ENCODE measurements at regions not wholly inside any gene's neighbourhood (a gene's known extent, or its start where the extent isn't known, plus 50 kb on each side); places are given as distances from the start of the nearest gene placed in this dataset.

DNA sequence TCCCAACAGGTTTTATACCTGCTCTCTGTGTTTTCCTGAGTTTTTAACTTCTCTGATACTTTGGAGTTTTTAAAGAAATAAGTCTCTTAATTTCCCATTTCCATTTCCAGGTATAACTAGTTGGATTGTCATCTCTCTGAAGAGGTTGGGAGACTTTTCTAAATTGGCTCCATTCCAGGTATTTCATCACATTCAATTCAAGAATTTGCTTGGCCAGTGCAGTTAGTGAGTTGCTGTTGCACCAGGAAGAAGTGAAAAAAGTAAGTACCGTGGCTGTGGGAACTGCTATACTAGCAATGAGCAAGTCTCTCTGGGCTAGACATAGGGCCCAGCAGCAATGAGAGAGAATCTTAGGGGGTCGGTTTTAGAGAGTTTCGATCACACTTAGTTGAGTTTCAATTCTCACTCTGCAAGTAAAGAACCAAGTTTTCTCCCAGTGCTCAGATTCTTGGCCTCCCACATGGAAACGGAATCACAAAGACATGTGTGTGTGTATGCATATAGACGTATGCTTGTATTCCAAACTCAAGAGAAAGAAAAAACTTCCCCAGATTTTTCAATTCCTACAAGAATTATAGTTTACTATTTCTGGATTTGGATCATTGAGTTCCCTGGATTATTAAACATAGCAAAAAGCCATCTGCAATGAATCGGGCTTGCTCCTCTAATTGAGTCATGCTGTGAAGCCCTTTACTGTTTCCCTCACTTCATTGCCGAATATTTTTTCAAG, 894.4 kb downstream of the BCL11A start:
- Histone ChIP-seq H3K4me3 (ENCODE audit: low read depth, low read length) (no peak overlapping the region), H3K36me3 (no peaks in the 10 kb centered on the region), H3K27ac (no peak overlapping the region), H3K27me3 (ENCODE audit: insufficient read depth, low read depth, severe bottlenecking) (no peaks in the 10 kb centered on the region), H3K9me3 (ENCODE audit: severe bottlenecking) (no peaks in the 10 kb centered on the region)
- no peak for DNase-seq
- TF ChIP-seq, protein P1, sequence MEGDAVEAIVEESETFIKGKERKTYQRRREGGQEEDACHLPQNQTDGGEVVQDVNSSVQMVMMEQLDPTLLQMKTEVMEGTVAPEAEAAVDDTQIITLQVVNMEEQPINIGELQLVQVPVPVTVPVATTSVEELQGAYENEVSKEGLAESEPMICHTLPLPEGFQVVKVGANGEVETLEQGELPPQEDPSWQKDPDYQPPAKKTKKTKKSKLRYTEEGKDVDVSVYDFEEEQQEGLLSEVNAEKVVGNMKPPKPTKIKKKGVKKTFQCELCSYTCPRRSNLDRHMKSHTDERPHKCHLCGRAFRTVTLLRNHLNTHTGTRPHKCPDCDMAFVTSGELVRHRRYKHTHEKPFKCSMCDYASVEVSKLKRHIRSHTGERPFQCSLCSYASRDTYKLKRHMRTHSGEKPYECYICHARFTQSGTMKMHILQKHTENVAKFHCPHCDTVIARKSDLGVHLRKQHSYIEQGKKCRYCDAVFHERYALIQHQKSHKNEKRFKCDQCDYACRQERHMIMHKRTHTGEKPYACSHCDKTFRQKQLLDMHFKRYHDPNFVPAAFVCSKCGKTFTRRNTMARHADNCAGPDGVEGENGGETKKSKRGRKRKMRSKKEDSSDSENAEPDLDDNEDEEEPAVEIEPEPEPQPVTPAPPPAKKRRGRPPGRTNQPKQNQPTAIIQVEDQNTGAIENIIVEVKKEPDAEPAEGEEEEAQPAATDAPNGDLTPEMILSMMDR (IDR thresholded peaks at IDR 0.05; ENCODE audit: low read depth, low read length): no peak

DNA sequence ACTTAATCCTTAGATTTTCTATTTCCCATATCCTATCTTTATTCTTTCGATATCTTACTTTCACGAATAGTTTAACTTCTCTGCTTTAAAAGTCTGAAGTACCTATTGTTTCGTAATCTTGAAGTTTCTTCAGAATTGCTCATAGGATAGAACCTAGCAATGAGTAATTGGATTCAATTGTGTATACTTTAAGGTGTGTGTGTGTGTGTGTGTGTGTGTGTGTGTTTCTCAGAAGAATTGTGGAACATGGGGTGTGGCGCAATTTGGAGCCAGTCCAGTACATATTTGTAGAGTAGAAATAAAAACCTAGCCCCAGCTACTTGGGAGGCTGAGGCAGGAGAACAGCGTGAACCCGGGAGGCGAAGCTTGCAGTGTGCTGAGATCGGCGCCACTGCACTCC, 897.6 kb downstream of the BCL11A start:
- H3K9me3 ChIP-seq (ENCODE audit: severe bottlenecking): no peaks in the 10 kb centered on the region
- no peaks in the 10 kb centered on the region for H3K36me3 ChIP-seq
- H3K27me3 ChIP-seq (ENCODE audit: insufficient read depth, low read depth, severe bottlenecking): no peaks in the 10 kb centered on the region
- no peak overlapping the region for H3K4me3 ChIP-seq (ENCODE audit: low read depth, low read length)
- TF ChIP-seq, protein P1 (IDR thresholded peaks at IDR 0.05; ENCODE audit: low read depth, low read length): no peak
- DNase-seq: no peak
- no peak overlapping the region for H3K27ac ChIP-seq

DNA sequence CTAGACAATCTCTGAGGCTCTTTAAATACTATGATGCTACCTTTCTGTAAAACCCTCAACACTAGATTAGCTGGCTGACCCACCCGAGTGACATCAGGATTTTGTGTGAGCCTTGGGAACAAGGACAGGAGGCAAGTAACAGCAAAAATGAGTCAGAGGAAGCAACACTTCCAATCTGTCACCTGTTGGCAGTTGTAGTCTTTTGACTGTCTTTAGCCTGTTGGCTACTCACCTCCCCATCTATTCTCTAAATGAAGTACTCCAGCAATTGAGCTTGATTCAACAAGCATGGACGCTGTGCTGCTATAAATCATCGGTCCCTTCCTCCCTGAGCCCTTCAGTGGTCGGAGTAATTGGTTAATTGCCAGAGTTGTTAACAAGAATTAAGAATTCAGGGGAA, 898.7 kb downstream of the BCL11A start:
- H3K9me3 ChIP-seq (ENCODE audit: severe bottlenecking): no peaks in the 10 kb centered on the region
- no peaks in the 10 kb centered on the region for H3K27me3 ChIP-seq (ENCODE audit: insufficient read depth, low read depth, severe bottlenecking)
- TF ChIP-seq, protein P1 (IDR thresholded peaks at IDR 0.05; ENCODE audit: low read depth, low read length): no peak
- H3K27ac ChIP-seq: no peak overlapping the region
- DNase-seq: no peak
- H3K4me3 ChIP-seq (ENCODE audit: low read depth, low read length): no peak overlapping the region
- no peaks in the 10 kb centered on the region for H3K36me3 ChIP-seq

DNA sequence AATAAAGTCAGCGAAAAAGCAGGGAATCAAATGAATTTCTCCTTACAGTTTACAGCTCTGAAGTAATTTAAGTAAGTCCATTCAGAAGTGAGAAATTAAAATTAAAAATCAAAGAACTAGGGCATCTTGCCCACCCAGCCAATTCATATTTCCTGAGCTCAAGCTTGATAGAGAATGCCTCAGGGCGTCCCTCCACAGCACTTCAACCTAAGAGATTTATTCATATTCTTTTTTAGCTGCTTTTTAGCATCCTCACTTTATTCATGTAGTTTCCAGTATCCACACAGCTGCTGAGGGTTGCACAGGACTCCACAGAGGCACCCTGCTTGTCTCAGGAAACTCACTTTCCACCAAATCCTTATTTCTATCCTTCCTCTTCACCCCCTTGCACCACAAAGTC, 900.3 kb downstream of the BCL11A start:
- Histone ChIP-seq H3K36me3 (no peaks in the 10 kb centered on the region), H3K4me3 (ENCODE audit: low read depth, low read length) (no peak overlapping the region), H3K27ac (no peak overlapping the region), H3K27me3 (ENCODE audit: insufficient read depth, low read depth, severe bottlenecking) (no peaks in the 10 kb centered on the region), H3K9me3 (ENCODE audit: severe bottlenecking) (no peaks in the 10 kb centered on the region)
- TF ChIP-seq, protein P1 (IDR thresholded peaks at IDR 0.05; ENCODE audit: low read depth, low read length): no peak
- no peak for DNase-seq

DNA sequence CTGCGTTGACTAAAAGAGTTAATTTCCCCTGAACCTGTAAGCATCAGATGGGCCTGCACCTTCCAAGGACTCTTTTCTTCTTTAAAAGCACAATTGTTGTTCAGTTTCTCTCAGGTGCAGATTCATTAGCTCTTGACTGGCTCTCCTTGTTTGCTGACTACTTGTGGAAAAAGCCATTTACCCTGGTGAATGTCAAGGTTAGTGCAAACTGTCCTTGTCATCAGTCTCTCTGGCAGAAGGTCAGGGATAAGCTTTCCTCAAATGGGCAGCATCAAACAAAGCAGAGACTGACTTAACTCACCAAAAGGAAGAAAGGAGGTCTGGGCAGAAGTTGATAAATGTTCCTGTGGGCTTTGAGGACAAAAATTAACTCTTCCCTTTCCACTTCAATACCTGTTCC, 922.7 kb downstream of the BCL11A start:
- DNase-seq: no peak
- Histone ChIP-seq H3K36me3 (no peaks in the 10 kb centered on the region), H3K27ac (no peak overlapping the region), H3K27me3 (ENCODE audit: insufficient read depth, low read depth, severe bottlenecking) (no peaks in the 10 kb centered on the region), H3K4me3 (ENCODE audit: low read depth, low read length) (no peak overlapping the region), H3K9me3 (ENCODE audit: severe bottlenecking) (no peaks in the 10 kb centered on the region)
- TF ChIP-seq, protein P1 (IDR thresholded peaks at IDR 0.05; ENCODE audit: low read depth, low read length): no peak

DNA sequence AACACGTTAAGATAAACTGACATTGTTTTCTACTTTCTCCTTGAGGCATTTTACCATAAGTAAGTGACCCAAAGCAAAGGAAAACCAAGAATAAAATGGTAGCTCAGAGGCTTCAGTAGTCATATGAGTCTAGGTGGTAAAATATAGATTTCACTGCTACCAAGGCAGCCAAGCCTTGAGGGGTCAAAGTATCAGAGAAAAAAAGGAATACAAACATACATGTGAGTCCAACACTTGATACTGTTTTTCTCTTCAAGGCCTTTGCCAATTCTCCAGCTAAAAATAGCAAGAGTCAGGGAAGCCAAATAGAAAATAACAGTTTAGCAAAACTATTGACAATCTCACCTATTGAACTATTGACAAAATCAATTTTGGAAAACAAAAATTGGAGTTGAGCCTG, 925.9 kb downstream of the BCL11A start:
- no peak overlapping the region for H3K4me3 ChIP-seq (ENCODE audit: low read depth, low read length)
- no peaks in the 10 kb centered on the region for H3K36me3 ChIP-seq
- no peaks in the 10 kb centered on the region for H3K9me3 ChIP-seq (ENCODE audit: severe bottlenecking)
- TF ChIP-seq, protein P1 (IDR thresholded peaks at IDR 0.05; ENCODE audit: low read depth, low read length): no peak
- no peaks in the 10 kb centered on the region for H3K27me3 ChIP-seq (ENCODE audit: insufficient read depth, low read depth, severe bottlenecking)
- DNase-seq: no peak
- H3K27ac ChIP-seq: no peak overlapping the region

Measured in WERI-Rb-1 (cell line).